MCF 10A (cell line): ENCODE measurements at regions not wholly inside any gene's neighbourhood (a gene's known extent, or its start where the extent isn't known, plus 50 kb on each side); places are given as distances from the start of the nearest gene placed in this dataset.
A peak's percentile ranks its signal among the peaks of the same experiment; 100 is the strongest.

Experiments used
- BruUV-seq: library from RNA; stranded (reverse); fragments of 400-500 nt; replicated peaks from 2 replicates; lab custom pipeline; 2021; lab: Mats Ljungman, UMichigan
- CTCF ChIA-PET: fragments of 300-600 bp; sonication (Branson Sonifier 250); formaldehyde crosslinking; extraction: SDS; loops from one replicate; lab custom pipeline; 2021; ENCODE audit warnings: antibody characterized with exemption, inconsistent platforms; lab: Yijun Ruan, JAX
- POLR2A ChIA-PET: fragments of 300-600, 350-650 bp; sonication (Branson Sonifier 250); formaldehyde crosslinking; extraction: SDS; loops from one replicate; lab custom pipeline; 2020; ENCODE audit warnings: antibody characterized with exemption, inconsistent platforms; lab: Yijun Ruan, JAX
- DNase-seq: peaks from one replicate; pipeline ENCODE4 v3.0.0-alpha.2; 2018; ENCODE audit not compliant: unreplicated experiment
- H3K27ac Mint-ChIP-seq: one replicate; pipeline ENCODE4 v1.8.0; 2022; ENCODE audit warnings: mild to moderate bottlenecking, low read depth, mixed read lengths; ENCODE audit not compliant: unreplicated experiment
- H3K27me3 Mint-ChIP-seq: one replicate; pipeline ENCODE4 v1.8.0; 2022; ENCODE audit warnings: mixed read lengths; ENCODE audit not compliant: insufficient read depth, unreplicated experiment
- H3K36me3 Mint-ChIP-seq: one replicate; pipeline ENCODE4 v1.8.0; 2022; ENCODE audit warnings: mild to moderate bottlenecking, moderate library complexity, mixed read lengths; ENCODE audit not compliant: insufficient read depth, unreplicated experiment
- H3K4me1 Mint-ChIP-seq: one replicate; pipeline ENCODE4 v1.8.0; 2022; ENCODE audit warnings: mixed read lengths; ENCODE audit not compliant: insufficient read depth, unreplicated experiment
- H3K4me3 Mint-ChIP-seq: one replicate; pipeline ENCODE4 v1.8.0; 2022; ENCODE audit warnings: mild to moderate bottlenecking, moderate library complexity, mixed read lengths; ENCODE audit not compliant: unreplicated experiment
- H3K9me3 Mint-ChIP-seq: one replicate; pipeline ENCODE4 v1.8.0; 2022; ENCODE audit warnings: mixed read lengths; ENCODE audit not compliant: unreplicated experiment
- intact Hi-C: fragments of 100-400 bp; cut with micrococcal nuclease; formaldehyde crosslinking; loops from 2 replicates; pipeline ENCODE4 v1.14.1; 2022
- TF ChIP-seq, protein P1 (sequence below): fragments of 200-600 bp; IDR thresholded peaks from one replicate; pipeline ENCODE4 v1.8.0; 2022; ENCODE audit warnings: antibody characterized with exemption, mild to moderate bottlenecking; ENCODE audit not compliant: unreplicated experiment

DNA sequence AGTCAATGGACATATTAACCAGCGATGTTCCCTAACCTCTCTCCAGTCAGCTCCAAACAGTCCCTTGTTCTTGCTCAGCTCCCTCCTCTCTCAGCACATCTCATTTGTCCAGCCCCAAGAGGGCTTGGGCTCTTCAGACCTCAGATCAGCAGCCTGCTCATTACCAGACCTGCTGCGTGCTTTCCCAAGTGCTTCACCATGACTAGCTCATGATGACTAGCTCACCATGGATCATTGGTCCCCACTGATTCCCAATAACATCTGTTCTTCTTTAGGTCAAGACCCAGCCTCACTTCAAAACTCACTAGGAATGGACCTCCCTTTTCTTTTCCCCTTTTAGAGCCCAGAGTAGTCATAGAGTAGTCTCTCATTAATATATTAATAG, 121.9 kb downstream of the SLC16A9 start:
- Mint-ChIP-seq H3K27me3 (no peaks in the 10 kb centered on the region), H3K9me3 (no peaks in the 10 kb centered on the region), H3K4me3 (no peak overlapping the region), H3K27ac (no peak overlapping the region), H3K36me3 (no peaks in the 10 kb centered on the region), H3K4me1 (peaks cover 5% of the 10 kb centered on the region)
- DNase-seq, result no peak
- BruUV-seq, result no TSS peak
- ChIA-PET POLR2A (interaction anchor here (0.8 kb wide), 1 partner anchor 251 kb away, joined by 3 read pairs; no protein-coding TSS in a partner anchor), CTCF (interaction anchor here (0.5 to 2.6 kb wide), 9 partner anchors 8 to 927 kb away, joined by 3 to 18 read pairs (median 4); no protein-coding TSS in a partner anchor)
- intact Hi-C loops, result no loop called here
- TF ChIP-seq, protein P1, sequence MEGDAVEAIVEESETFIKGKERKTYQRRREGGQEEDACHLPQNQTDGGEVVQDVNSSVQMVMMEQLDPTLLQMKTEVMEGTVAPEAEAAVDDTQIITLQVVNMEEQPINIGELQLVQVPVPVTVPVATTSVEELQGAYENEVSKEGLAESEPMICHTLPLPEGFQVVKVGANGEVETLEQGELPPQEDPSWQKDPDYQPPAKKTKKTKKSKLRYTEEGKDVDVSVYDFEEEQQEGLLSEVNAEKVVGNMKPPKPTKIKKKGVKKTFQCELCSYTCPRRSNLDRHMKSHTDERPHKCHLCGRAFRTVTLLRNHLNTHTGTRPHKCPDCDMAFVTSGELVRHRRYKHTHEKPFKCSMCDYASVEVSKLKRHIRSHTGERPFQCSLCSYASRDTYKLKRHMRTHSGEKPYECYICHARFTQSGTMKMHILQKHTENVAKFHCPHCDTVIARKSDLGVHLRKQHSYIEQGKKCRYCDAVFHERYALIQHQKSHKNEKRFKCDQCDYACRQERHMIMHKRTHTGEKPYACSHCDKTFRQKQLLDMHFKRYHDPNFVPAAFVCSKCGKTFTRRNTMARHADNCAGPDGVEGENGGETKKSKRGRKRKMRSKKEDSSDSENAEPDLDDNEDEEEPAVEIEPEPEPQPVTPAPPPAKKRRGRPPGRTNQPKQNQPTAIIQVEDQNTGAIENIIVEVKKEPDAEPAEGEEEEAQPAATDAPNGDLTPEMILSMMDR, result no peak

DNA sequence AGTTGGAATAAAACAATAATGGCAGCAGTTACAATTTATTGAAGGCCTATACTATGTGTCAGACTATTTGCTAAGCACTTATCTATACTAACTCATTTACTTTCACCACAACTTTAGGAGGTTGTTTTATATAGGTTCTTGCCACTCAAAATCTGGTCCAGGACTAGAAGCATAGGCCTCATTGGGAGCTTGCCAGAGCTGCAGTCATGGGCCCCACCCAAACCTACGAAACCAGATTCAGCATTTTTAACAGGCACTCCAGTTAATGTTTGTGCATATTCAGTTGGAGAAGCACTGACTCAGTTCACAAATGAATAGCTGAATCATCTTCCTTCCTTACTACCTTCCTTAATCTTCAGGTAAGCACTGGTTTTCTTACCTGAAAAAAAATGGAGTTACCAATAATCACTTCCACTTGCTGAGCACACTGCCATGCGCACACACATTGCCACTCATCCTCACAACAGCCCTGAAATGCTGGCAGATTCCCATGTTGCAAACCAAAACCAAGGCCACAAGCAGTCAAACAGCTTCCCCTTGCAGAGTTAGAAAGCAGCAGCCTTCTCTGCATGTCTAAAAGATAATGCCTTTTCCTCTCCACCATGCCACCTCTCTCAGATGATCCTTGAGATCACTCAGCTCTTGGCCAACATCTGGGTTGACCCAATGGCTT, 122.4 kb downstream of the SLC16A9 start:
- Mint-ChIP-seq H3K4me1 (peaks cover 5% of the 10 kb centered on the region), H3K9me3 (no peaks in the 10 kb centered on the region), H3K36me3 (no peaks in the 10 kb centered on the region), H3K4me3 (no peak overlapping the region), H3K27ac (no peak overlapping the region), H3K27me3 (no peaks in the 10 kb centered on the region)
- intact Hi-C loops, result no loop called here
- no TSS peak for BruUV-seq
- DNase-seq, result peak; percentile 31
- POLR2A ChIA-PET, result interaction anchor here (0.6 to 0.8 kb wide), 2 partner anchors 251 to 661 kb away, joined by 3 read pairs; no protein-coding TSS in a partner anchor
- CTCF ChIA-PET, result interaction anchor here (0.5 to 2.6 kb wide), 12 partner anchors 8 to 926 kb away, joined by 3 to 18 read pairs (median 4); no protein-coding TSS in a partner anchor
- TF ChIP-seq, protein P1, result no peak

DNA sequence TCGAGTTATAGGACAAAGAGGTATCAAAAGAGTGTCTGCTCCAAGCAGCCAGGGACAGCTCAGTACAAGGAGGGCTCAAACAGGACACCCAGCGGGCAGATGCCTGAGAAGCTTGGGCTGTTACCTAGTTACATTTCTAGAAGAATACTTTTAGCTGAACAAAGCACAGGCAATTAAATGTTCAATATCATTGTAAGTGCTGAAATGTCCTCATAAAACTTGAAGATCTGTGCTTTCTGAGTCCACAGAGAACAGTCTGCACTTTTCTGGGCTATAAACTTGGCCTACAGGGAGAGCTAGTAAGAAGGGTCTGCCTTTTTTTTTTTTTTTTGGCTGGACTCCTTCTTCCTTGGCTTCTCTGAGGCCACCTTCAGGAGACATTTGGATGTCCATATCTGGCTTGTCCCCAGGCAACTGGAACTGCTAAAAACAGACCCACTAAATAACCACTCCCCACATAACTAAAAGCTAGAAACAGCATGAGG, 123.2 kb downstream of the SLC16A9 start:
- intact Hi-C loops, result no loop called here
- Mint-ChIP-seq H3K9me3 (no peaks in the 10 kb centered on the region), H3K4me1 (peaks cover 5% of the 10 kb centered on the region), H3K27ac (no peak overlapping the region), H3K27me3 (no peaks in the 10 kb centered on the region), H3K36me3 (no peaks in the 10 kb centered on the region), H3K4me3 (no peak overlapping the region)
- ChIA-PET POLR2A (no interaction called here), CTCF (interaction anchor here (0.5 to 2.6 kb wide), 9 partner anchors 32 to 824 kb away, joined by 3 to 18 read pairs (median 3); no protein-coding TSS in a partner anchor)
- no peak for DNase-seq
- BruUV-seq, result no TSS peak
- TF ChIP-seq, protein P1, result no peak

DNA sequence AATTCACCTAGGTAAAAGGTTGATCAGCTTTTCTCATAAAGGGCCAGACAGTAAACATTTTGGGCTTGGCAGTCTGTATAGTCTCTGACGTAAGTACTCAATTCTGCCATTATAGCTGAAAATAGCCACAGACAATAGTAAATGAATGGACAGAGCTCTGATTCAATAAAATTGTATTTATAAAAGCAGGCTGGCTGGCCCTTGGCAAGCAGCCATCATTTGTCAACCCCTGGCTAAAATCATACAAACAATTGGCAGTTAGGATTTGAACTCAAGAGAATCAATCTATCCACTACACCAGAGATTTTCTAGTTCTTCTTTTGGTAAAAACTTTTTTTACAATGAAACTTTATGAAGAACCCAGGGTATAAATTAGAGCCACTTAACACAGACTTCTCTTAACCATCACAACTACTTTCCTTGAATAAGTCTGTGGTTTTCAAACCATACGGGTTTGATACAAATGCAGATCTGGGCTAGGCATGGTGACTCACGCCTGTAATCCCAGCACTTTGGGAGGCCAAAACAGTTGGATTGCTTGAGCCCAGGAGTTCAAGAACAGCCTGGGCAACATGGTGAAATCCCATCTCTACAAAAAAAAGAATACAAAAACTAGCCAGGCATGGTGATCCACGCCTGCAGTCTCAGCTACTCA, 124.5 kb downstream of the SLC16A9 start:
- BruUV-seq, result no TSS peak
- intact Hi-C loops, result no loop called here
- H3K27me3 Mint-ChIP-seq, result peaks cover 7% of the 10 kb centered on the region
- POLR2A ChIA-PET, result no interaction called here
- CTCF ChIA-PET, result interaction anchor here (0.6 to 2.6 kb wide), 5 partner anchors 37 to 336 kb away, joined by 3 to 18 read pairs (median 5); no protein-coding TSS in a partner anchor
- no peak overlapping the region for H3K27ac Mint-ChIP-seq
- TF ChIP-seq, protein P1, result no peak
- DNase-seq, result peak; percentile 35
- no peak overlapping the region for H3K4me3 Mint-ChIP-seq
- H3K4me1 Mint-ChIP-seq, result peaks cover 5% of the 10 kb centered on the region
- no peaks in the 10 kb centered on the region for H3K36me3 Mint-ChIP-seq
- no peaks in the 10 kb centered on the region for H3K9me3 Mint-ChIP-seq
